ENCODE measurements at regions not wholly inside any gene's neighbourhood (a gene's known extent, or its start where the extent isn't known, plus 50 kb on each side); places are given as distances from the start of the nearest gene placed in this dataset.

DNA sequence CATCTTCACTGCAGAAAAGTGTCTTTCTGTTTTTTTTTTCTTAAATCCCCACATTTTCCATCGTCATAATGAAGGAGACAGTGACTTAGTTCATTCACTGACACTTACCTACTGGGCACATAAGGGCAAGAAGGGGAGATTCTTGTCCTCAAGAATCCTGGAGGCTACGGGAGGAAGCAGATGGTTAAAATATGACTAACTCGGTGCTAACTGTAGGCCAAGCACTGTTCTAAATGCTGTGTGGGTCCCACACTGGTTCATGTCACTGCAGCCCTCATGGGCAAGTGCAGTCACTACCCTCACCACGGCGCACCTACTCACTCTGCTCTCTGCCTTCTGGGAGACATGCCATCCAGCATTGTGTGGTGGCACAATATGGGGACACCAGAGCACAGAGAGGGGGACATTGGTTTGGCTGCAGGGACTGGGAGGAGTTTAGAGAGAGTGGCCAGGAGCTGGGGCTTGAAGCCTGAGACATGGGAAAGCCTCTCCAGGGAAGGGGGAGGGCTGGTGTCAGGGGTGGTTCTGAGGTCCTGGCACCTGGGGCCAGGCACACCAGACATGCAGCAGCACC is 305.2 kb downstream of the MYCN start:
- TF ChIP-seq, protein P1, sequence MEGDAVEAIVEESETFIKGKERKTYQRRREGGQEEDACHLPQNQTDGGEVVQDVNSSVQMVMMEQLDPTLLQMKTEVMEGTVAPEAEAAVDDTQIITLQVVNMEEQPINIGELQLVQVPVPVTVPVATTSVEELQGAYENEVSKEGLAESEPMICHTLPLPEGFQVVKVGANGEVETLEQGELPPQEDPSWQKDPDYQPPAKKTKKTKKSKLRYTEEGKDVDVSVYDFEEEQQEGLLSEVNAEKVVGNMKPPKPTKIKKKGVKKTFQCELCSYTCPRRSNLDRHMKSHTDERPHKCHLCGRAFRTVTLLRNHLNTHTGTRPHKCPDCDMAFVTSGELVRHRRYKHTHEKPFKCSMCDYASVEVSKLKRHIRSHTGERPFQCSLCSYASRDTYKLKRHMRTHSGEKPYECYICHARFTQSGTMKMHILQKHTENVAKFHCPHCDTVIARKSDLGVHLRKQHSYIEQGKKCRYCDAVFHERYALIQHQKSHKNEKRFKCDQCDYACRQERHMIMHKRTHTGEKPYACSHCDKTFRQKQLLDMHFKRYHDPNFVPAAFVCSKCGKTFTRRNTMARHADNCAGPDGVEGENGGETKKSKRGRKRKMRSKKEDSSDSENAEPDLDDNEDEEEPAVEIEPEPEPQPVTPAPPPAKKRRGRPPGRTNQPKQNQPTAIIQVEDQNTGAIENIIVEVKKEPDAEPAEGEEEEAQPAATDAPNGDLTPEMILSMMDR (IDR thresholded peaks at IDR 0.05 in 8 of 11, conservative IDR thresholded peaks at IDR 0.05 in 3 of 11), result no peak
- TF ChIP-seq POLR2A (IDR thresholded peaks at IDR 0.05), result no peak
